HEK293 (cell line): ENCODE measurements at regions not wholly inside any gene's neighbourhood (a gene's known extent, or its start where the extent isn't known, plus 50 kb on each side); places are given as distances from the start of the nearest gene placed in this dataset.

Experiments
- CTCF ChIA-PET: fragments of 350-600 bp; formaldehyde crosslinking; extraction: SDS; loops from one replicate; lab custom pipeline; 2021; ENCODE audit warnings: antibody characterized with exemption; lab: Yijun Ruan, JAX
- POLR2A ChIA-PET: fragments of 300-600 bp; formaldehyde crosslinking; extraction: SDS; loops from one replicate; lab custom pipeline; 2020; ENCODE audit warnings: antibody characterized with exemption, inconsistent platforms; lab: Yijun Ruan, JAX
- H3K27ac ChIP-seq: fragments of 200-500 bp; sonication (Bioruptor generic); 2 replicates; pipeline ENCODE4 v1.5.1; 2014; ENCODE audit warnings: low read depth, low read length, control low read depth, inconsistent platforms; ENCODE audit errors: extremely low read depth
- H3K36me3 ChIP-seq, 2 experiments: fragments of 200-500 bp in 1 of 2; sonication (Bioruptor generic) in 1 of 2; 1 replicate in 1 of 2; 2 replicates in 1 of 2; pipeline ENCODE4 v1.5.1; 2014 to 2017; ENCODE audit warnings: inconsistent platforms in 2 of 2, low read length in 2 of 2; ENCODE audit not compliant: control insufficient read depth in 2 of 2, insufficient read depth in 1 of 2
- H3K4me1 ChIP-seq: fragments of 200-500 bp; sonication (Bioruptor generic); 2 replicates; pipeline ENCODE4 v1.5.1; 2014; ENCODE audit warnings: mild to moderate bottlenecking, low read length, inconsistent platforms; ENCODE audit not compliant: control insufficient read depth, insufficient read depth
- H3K4me3 ChIP-seq: 2 replicates; pipeline ENCODE4 v1.5.1; 2011; ENCODE audit warnings: low read depth, mild to moderate bottlenecking, control low read depth, low read length, moderate library complexity
- H3K9me3 ChIP-seq: fragments of 200-500 bp; sonication (Bioruptor generic); 2 replicates; pipeline ENCODE4 v1.5.1; 2014; ENCODE audit warnings: low read depth, low read length, inconsistent platforms; ENCODE audit not compliant: control insufficient read depth, insufficient read depth
- GLI4 ChIP-seq: fragments of 450-650 bp; formaldehyde crosslinking; IDR thresholded peaks from 2 replicates; pipeline ENCODE4 v1.5.1; 2016; ENCODE audit warnings: missing biosample characterization, missing genetic modification characterization
- GLIS1 ChIP-seq: fragments of 450-650 bp; formaldehyde crosslinking; IDR thresholded peaks from 2 replicates; pipeline ENCODE4 v1.5.1; 2016; ENCODE audit warnings: missing biosample characterization, missing genetic modification characterization
- GLIS2 ChIP-seq: fragments of 450-650 bp; formaldehyde crosslinking; IDR thresholded peaks from 2 replicates; pipeline ENCODE4 v1.5.1; 2016; ENCODE audit warnings: missing biosample characterization, missing genetic modification characterization
- IKZF3 ChIP-seq: fragments of 450-650 bp; IDR thresholded peaks from 2 replicates; pipeline ENCODE4 v1.5.0; 2018; ENCODE audit warnings: missing biosample characterization, mild to moderate bottlenecking, missing genetic modification characterization, moderate library complexity
- PRDM4 ChIP-seq: fragments of 450-650 bp; formaldehyde crosslinking; IDR thresholded peaks from 2 replicates; pipeline ENCODE4 v1.5.1; 2017; ENCODE audit warnings: missing biosample characterization, missing genetic modification characterization
- ZBTB26 ChIP-seq: fragments of 450-650 bp; formaldehyde crosslinking; optimal IDR thresholded peaks from 2 replicates; pipeline ENCODE3; 2016; ENCODE audit warnings: missing biosample characterization, mild to moderate bottlenecking, missing genetic modification characterization
- ZBTB7A ChIP-seq: fragments of 450-650 bp; formaldehyde crosslinking; IDR thresholded peaks from 2 replicates; pipeline ENCODE4 v1.5.1; 2016; ENCODE audit warnings: low read depth, missing biosample characterization, missing genetic modification characterization
- ZFP69B ChIP-seq: fragments of 450-650 bp; formaldehyde crosslinking; IDR thresholded peaks from 2 replicates; pipeline ENCODE4 v1.5.1; 2016; ENCODE audit warnings: missing biosample characterization, missing genetic modification characterization
- ZNF114 ChIP-seq: fragments of 450-650 bp; formaldehyde crosslinking; IDR thresholded peaks from 2 replicates; pipeline ENCODE4 v1.5.0; 2017; ENCODE audit warnings: missing biosample characterization, missing genetic modification characterization
- ZNF274 ChIP-seq, 2 experiments: fragments of 200-500 bp in 1 of 2; fragments of 450-650 bp in 1 of 2; sonication (Bioruptor generic) in 1 of 2; formaldehyde crosslinking in 1 of 2; IDR thresholded peaks; 2 replicates each; pipeline versions ENCODE4 v1.5.1 to v1.6.1; 2014 to 2016; ENCODE audit warnings: borderline replicate concordance in 1 of 2, inconsistent platforms in 1 of 2, low read length in 1 of 2, missing biosample characterization in 1 of 2, missing genetic modification characterization in 1 of 2
- ZNF513 ChIP-seq: fragments of 450-650 bp; IDR thresholded peaks from 2 replicates; pipeline ENCODE4 v1.5.1; 2018; ENCODE audit warnings: missing biosample characterization, missing genetic modification characterization
- ZNF629 ChIP-seq: fragments of 450-650 bp; formaldehyde crosslinking; IDR thresholded peaks from 2 replicates; pipeline ENCODE4 v1.5.1; 2017; ENCODE audit warnings: missing biosample characterization, missing genetic modification characterization
- ZNF660 ChIP-seq: fragments of 450-650 bp; IDR thresholded peaks from 2 replicates; pipeline ENCODE4 v1.5.1; 2018; ENCODE audit warnings: missing biosample characterization, mild to moderate bottlenecking, missing genetic modification characterization
- ZNF707 ChIP-seq: fragments of 450-650 bp; formaldehyde crosslinking; IDR thresholded peaks from 2 replicates; pipeline ENCODE4 v1.5.1; 2016; ENCODE audit warnings: missing biosample characterization, missing genetic modification characterization
- ZNF76 ChIP-seq: fragments of 450-650 bp; formaldehyde crosslinking; IDR thresholded peaks from 2 replicates; pipeline ENCODE4; 2016; ENCODE audit warnings: low read depth, missing biosample characterization, missing genetic modification characterization, borderline replicate concordance
- TF ChIP-seq, protein P1 (sequence below): fragments of 450-650 bp; formaldehyde crosslinking; IDR thresholded peaks from 2 replicates; pipeline ENCODE4 v1.5.1; 2017; ENCODE audit warnings: missing biosample characterization, missing genetic modification characterization
- TF ChIP-seq, protein P2 (sequence below): fragments of 450-650 bp; formaldehyde crosslinking; IDR thresholded peaks from 2 replicates; pipeline ENCODE4 v1.5.1; 2016; ENCODE audit warnings: missing biosample characterization, missing genetic modification characterization

GRCh38 chr12:119245904-119246494 is 67.3 kb downstream of the HSPB8 start:
- no peak for TF ChIP-seq ZBTB26 (tag by site-specific recombination)
- TF ChIP-seq, protein P1, sequence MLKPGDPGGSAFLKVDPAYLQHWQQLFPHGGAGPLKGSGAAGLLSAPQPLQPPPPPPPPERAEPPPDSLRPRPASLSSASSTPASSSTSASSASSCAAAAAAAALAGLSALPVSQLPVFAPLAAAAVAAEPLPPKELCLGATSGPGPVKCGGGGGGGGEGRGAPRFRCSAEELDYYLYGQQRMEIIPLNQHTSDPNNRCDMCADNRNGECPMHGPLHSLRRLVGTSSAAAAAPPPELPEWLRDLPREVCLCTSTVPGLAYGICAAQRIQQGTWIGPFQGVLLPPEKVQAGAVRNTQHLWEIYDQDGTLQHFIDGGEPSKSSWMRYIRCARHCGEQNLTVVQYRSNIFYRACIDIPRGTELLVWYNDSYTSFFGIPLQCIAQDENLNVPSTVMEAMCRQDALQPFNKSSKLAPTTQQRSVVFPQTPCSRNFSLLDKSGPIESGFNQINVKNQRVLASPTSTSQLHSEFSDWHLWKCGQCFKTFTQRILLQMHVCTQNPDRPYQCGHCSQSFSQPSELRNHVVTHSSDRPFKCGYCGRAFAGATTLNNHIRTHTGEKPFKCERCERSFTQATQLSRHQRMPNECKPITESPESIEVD (tag by site-specific recombination) = no peak
- TF ChIP-seq ZBTB7A (tag by site-specific recombination) = no peak
- no peak for TF ChIP-seq IKZF3 (tag by site-specific recombination)
- no peak for TF ChIP-seq ZNF629 (tag by site-specific recombination)
- TF ChIP-seq ZNF274 (IDR thresholded peaks at IDR 0.05; ENCODE audit: low read length) = no peak
- TF ChIP-seq ZNF274 (tag by site-specific recombination; IDR thresholded peaks at IDR 0.05; ENCODE audit: borderline replicate concordance) = no peak
- TF ChIP-seq ZNF707 (tag by site-specific recombination) = no peak
- no peak for TF ChIP-seq GLIS2
- TF ChIP-seq ZNF513 = no peak
- TF ChIP-seq ZNF114 (tag by site-specific recombination) = no peak
- no peak for TF ChIP-seq GLIS1 (tag by site-specific recombination)
- TF ChIP-seq, protein P2, sequence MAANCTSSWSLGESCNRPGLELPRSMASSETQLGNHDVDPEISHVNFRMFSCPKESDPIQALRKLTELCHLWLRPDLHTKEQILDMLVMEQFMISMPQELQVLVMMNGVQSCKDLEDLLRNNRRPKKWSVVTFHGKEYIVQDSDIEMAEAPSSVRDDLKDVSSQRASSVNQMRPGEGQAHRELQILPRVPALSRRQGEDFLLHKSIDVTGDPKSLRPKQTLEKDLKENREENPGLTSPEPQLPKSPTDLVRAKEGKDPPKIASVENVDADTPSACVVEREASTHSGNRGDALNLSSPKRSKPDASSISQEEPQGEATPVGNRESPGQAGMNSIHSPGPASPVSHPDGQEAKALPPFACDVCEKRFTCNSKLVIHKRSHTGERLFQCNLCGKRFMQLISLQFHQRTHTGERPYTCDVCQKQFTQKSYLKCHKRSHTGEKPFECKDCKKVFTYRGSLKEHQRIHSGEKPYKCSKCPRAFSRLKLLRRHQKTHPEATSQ (tag by site-specific recombination) = no peak
- TF ChIP-seq GLI4 (tag by site-specific recombination) = no peak
- TF ChIP-seq ZNF76 (tag by site-specific recombination) = no peak
- TF ChIP-seq PRDM4 (tag by site-specific recombination) = no peak
- TF ChIP-seq ZNF660 (tag by site-specific recombination) = no peak
- TF ChIP-seq ZFP69B (tag by site-specific recombination) = no peak
- H3K36me3 ChIP-seq = no peaks in the 10 kb centered on the region
- POLR2A ChIA-PET = no interaction called here
- no peaks in the 10 kb centered on the region for H3K9me3 ChIP-seq
- no peaks in the 10 kb centered on the region for H3K4me1 ChIP-seq
- CTCF ChIA-PET = interaction anchor here (0.7 kb wide), 1 partner anchor 17 kb away, joined by 5 read pairs; no protein-coding TSS in a partner anchor
- H3K4me3 ChIP-seq = no peak overlapping the region
- no peak overlapping the region for H3K27ac ChIP-seq
